Suprapubic skin (tissue), 3 donors: ENCODE measurements at regions not wholly inside any gene's neighbourhood (a gene's known extent, or its start where the extent isn't known, plus 50 kb on each side); places are given as distances from the start of the nearest gene placed in this dataset.

Experiments
- POLR2A ChIP-seq, 2 donors: fragments of 450-650 bp; IDR thresholded peaks; one replicate each; pipeline ENCODE4 v1.6.1; 2017; ENCODE audit warnings: antibody characterized with exemption in 2 of 2, mild to moderate bottlenecking in 2 of 2, moderate library complexity in 2 of 2
- TF ChIP-seq, protein P1 (sequence below), 2 donors: fragments of 200-600 bp in 1 of 2; fragments of 450-650 bp in 1 of 2; sonication (generic) in 1 of 2; IDR thresholded peaks; one replicate each; pipeline ENCODE4 v1.5.1; 2016 to 2019; ENCODE audit warnings: antibody characterized with exemption in 2 of 2, mild to moderate bottlenecking in 1 of 2, moderate library complexity in 1 of 2

- TF ChIP-seq POLR2A (IDR thresholded peaks at IDR 0.05) = no peak
- TF ChIP-seq, protein P1, sequence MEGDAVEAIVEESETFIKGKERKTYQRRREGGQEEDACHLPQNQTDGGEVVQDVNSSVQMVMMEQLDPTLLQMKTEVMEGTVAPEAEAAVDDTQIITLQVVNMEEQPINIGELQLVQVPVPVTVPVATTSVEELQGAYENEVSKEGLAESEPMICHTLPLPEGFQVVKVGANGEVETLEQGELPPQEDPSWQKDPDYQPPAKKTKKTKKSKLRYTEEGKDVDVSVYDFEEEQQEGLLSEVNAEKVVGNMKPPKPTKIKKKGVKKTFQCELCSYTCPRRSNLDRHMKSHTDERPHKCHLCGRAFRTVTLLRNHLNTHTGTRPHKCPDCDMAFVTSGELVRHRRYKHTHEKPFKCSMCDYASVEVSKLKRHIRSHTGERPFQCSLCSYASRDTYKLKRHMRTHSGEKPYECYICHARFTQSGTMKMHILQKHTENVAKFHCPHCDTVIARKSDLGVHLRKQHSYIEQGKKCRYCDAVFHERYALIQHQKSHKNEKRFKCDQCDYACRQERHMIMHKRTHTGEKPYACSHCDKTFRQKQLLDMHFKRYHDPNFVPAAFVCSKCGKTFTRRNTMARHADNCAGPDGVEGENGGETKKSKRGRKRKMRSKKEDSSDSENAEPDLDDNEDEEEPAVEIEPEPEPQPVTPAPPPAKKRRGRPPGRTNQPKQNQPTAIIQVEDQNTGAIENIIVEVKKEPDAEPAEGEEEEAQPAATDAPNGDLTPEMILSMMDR (IDR thresholded peaks at IDR 0.05) = no peak
Measured at GRCh38 chr3:46112296-46112695, 85.0 kb upstream of the XCR1 start.
